Stimulated activated CD4-positive, alpha-beta T cell treated with anti-CD3 and anti-CD28 coated beads, Interleukin-4, amount 100 ng/mL, for 48 hours (primary cell): ENCODE measurements at regions not wholly inside any gene's neighbourhood (a gene's known extent, or its start where the extent isn't known, plus 50 kb on each side); places are given as distances from the start of the nearest gene placed in this dataset.
"Not testable (repeated sequence)": the region's sequence is repeated elsewhere in the genome, so short reads cannot be mapped to it uniquely, and the experiment has no call there.

Experiments used
- DNase-seq, 2 donors: peaks; one replicate each; pipeline ENCODE4 v3.0.0-alpha.2; 2020; ENCODE audit warnings: low read depth in 2 of 2

GRCh38 chr13:111005808-111006505, 91.1 kb upstream of the ANKRD10 start:
- no peak for DNase-seq

- DNase-seq, result no peak
Observed at GRCh38 chr13:111005364-111005763, 90.5 kb upstream of the ANKRD10 start.

GRCh38 chr13:111004444-111004843, 89.6 kb upstream of the ANKRD10 start:
- no peak for DNase-seq

GRCh38 chr13:111001636-111002035, 86.8 kb upstream of the ANKRD10 start:
- no peak for DNase-seq

- no peak for DNase-seq
Observed at GRCh38 chr13:110993788-110994187, 78.9 kb upstream of the ANKRD10 start.

- DNase-seq, result no peak
Observed at GRCh38 chr13:110991991-110992508, 77.2 kb upstream of the ANKRD10 start.

- DNase-seq, result no peak
Observed at GRCh38 chr13:110989331-110989730, 74.5 kb upstream of the ANKRD10 start.

- no peak for DNase-seq
Observed at GRCh38 chr13:110985541-110985940, 70.7 kb upstream of the ANKRD10 start.

- no peak for DNase-seq
Observed at GRCh38 chr13:110984798-110985197, 69.9 kb upstream of the ANKRD10 start.

GRCh38 chr13:110984381-110984780, 69.5 kb upstream of the ANKRD10 start:
- DNase-seq, result no peak

- DNase-seq, result no peak
Observed at GRCh38 chr13:110983241-110983640, 68.4 kb upstream of the ANKRD10 start.

GRCh38 chr13:110981379-110981778, 66.5 kb upstream of the ANKRD10 start:
- DNase-seq, result no peak

- DNase-seq, result no peak
Observed at GRCh38 chr13:110980921-110981320, 66.1 kb upstream of the ANKRD10 start.

- DNase-seq, result not testable (repeated sequence)
Observed at GRCh38 chr13:110979149-110979548, 64.3 kb upstream of the ANKRD10 start.

- DNase-seq, result no peak
Observed at GRCh38 chr13:110978390-110978789, 63.5 kb upstream of the ANKRD10 start.

- no peak for DNase-seq
Observed at GRCh38 chr13:110976785-110977184, 61.9 kb upstream of the ANKRD10 start.

GRCh38 chr13:110973007-110973700, 58.3 kb upstream of the ANKRD10 start:
- no peak for DNase-seq

- no peak for DNase-seq
Observed at GRCh38 chr13:110971486-110971885, 56.6 kb upstream of the ANKRD10 start.

- not testable (repeated sequence) for DNase-seq
Observed at GRCh38 chr13:110967156-110967855, 52.4 kb upstream of the ANKRD10 start.

- DNase-seq, result no peak
Observed at GRCh38 chr13:110965755-110966134, 50.9 kb upstream of the ANKRD10 start.

- peak in 1 of 2 donors; percentile 26 for DNase-seq
Observed at GRCh38 chr13:110965038-110965754, 50.3 kb upstream of the ANKRD10 start.
